ENCODE measurements at regions not wholly inside any gene's neighbourhood (a gene's known extent, or its start where the extent isn't known, plus 50 kb on each side); places are given as distances from the start of the nearest gene placed in this dataset.

- H3K27ac ChIP-seq, result no peak overlapping the region
- no peak for TF ChIP-seq CTCF (conservative IDR thresholded peaks at IDR 0.05)
Observed at GRCh38 chr13:64186503-64187250, 2771.0 kb upstream of the PCDH20 start.

GRCh38 chr13:64186071-64186470 lies 2770.4 kb upstream of the PCDH20 start:
- H3K27ac ChIP-seq, result no peak overlapping the region
- no peak for TF ChIP-seq CTCF (conservative IDR thresholded peaks at IDR 0.05)

- H3K27ac ChIP-seq, result no peak overlapping the region
- TF ChIP-seq CTCF (conservative IDR thresholded peaks at IDR 0.05), result no peak
Observed at GRCh38 chr13:64180756-64181155, 2765.1 kb upstream of the PCDH20 start.

- TF ChIP-seq CTCF (conservative IDR thresholded peaks at IDR 0.05), result no peak
- no peak overlapping the region for H3K27ac ChIP-seq
Observed at GRCh38 chr13:64165826-64166225, 2750.2 kb upstream of the PCDH20 start.

- H3K27ac ChIP-seq, result no peak overlapping the region
- TF ChIP-seq CTCF (conservative IDR thresholded peaks at IDR 0.05), result no peak
Observed at GRCh38 chr13:64164435-64164834, 2748.8 kb upstream of the PCDH20 start.

- no peak overlapping the region for H3K27ac ChIP-seq
- no peak for TF ChIP-seq CTCF (conservative IDR thresholded peaks at IDR 0.05)
Observed at GRCh38 chr13:64160479-64160878, 2744.8 kb upstream of the PCDH20 start.

- H3K27ac ChIP-seq, result no peak overlapping the region
- no peak for TF ChIP-seq CTCF (conservative IDR thresholded peaks at IDR 0.05)
Observed at GRCh38 chr13:64158908-64159307, 2743.3 kb upstream of the PCDH20 start.
